Adrenal gland (tissue), 5 donors: ENCODE measurements at regions not wholly inside any gene's neighbourhood (a gene's known extent, or its start where the extent isn't known, plus 50 kb on each side); places are given as distances from the start of the nearest gene placed in this dataset.
"Not testable (repeated sequence)": the region's sequence is repeated elsewhere in the genome, so short reads cannot be mapped to it uniquely, and the experiment has no call there.

Experiments used
- CTCF ChIP-seq, 6 experiments: fragments of 450-650 bp in 4 of 6; fragments of 200-600 bp in 2 of 6; sonication (generic) in 1 of 6; IDR thresholded peaks; 1 replicate in 5 of 6; 2 replicates in 1 of 6; pipeline versions ENCODE4 v1.5.1 to v1.8.0; 2016 to 2021; ENCODE audit warnings: antibody characterized with exemption in 6 of 6, mild to moderate bottlenecking in 2 of 6, moderate library complexity in 1 of 6
- POLR2A ChIP-seq, 2 donors: fragments of 450-650 bp; IDR thresholded peaks; one replicate each; pipeline ENCODE4 v1.6.1; 2017; ENCODE audit warnings: antibody characterized with exemption in 2 of 2, mild to moderate bottlenecking in 2 of 2, moderate library complexity in 1 of 2
- donor health status: DM: no; HTN: no; CAD: no.

- TF ChIP-seq CTCF, POLR2A (IDR thresholded peaks at IDR 0.05): not testable (repeated sequence)
Measured at GRCh38 chr11:91268512-91269295, 955.9 kb upstream of the FAT3 start.
